Testis (tissue), 2 donors: ENCODE measurements at regions not wholly inside any gene's neighbourhood (a gene's known extent, or its start where the extent isn't known, plus 50 kb on each side); places are given as distances from the start of the nearest gene placed in this dataset.

ENCODE experiments used
- CTCF ChIP-seq, 3 experiments: fragments of 450-650 bp in 2 of 3; fragments of 200-600 bp in 1 of 3; sonication (generic) in 1 of 3; IDR thresholded peaks; one replicate each; pipeline ENCODE4 v1.5.1; 2016 to 2019; ENCODE audit warnings: antibody characterized with exemption in 3 of 3, mild to moderate bottlenecking in 2 of 3, moderate library complexity in 1 of 3
- POLR2A ChIP-seq: fragments of 450-650 bp; IDR thresholded peaks from one replicate; pipeline ENCODE4 v1.6.1; 2017; ENCODE audit warnings: antibody characterized with exemption, mild to moderate bottlenecking, moderate library complexity

- TF ChIP-seq CTCF (IDR thresholded peaks at IDR 0.05) (no peak), POLR2A (no peak)
Observed at GRCh38 chr12:89782807-89783206, 74.2 kb upstream of the ATP2B1 start.
